Nephron progenitor cell (in vitro differentiated cells): ENCODE measurements at regions not wholly inside any gene's neighbourhood (a gene's known extent, or its start where the extent isn't known, plus 50 kb on each side); places are given as distances from the start of the nearest gene placed in this dataset.

Source experiments
- DNase-seq: peaks from one replicate; pipeline ENCODE4 v3.0.0; 2021
- H3K27ac Mint-ChIP-seq: 2 replicates; pipeline ENCODE4 v1.8.0; 2021; ENCODE audit warnings: mild to moderate bottlenecking, moderate library complexity, mixed read lengths
- H3K27me3 Mint-ChIP-seq: 2 replicates; pipeline ENCODE4 v1.8.0; 2021; ENCODE audit warnings: mild to moderate bottlenecking, low read depth, mixed read lengths; ENCODE audit not compliant: poor library complexity
- H3K36me3 Mint-ChIP-seq: 2 replicates; pipeline ENCODE4 v1.8.0; 2021; ENCODE audit warnings: low read depth, mixed read lengths
- H3K4me1 Mint-ChIP-seq: 2 replicates; pipeline ENCODE4 v1.8.0; 2021; ENCODE audit warnings: mixed read lengths
- H3K4me3 Mint-ChIP-seq: 2 replicates; pipeline ENCODE4 v1.8.0; 2021; ENCODE audit warnings: mild to moderate bottlenecking, moderate library complexity, mixed read lengths
- H3K9me3 Mint-ChIP-seq: 2 replicates; pipeline ENCODE4 v1.8.0; 2021; ENCODE audit warnings: mild to moderate bottlenecking, moderate library complexity, mixed read lengths
- TF ChIP-seq, protein P1 (sequence below): fragments of 200-600 bp; sonication (generic); IDR thresholded peaks from 2 replicates; pipeline ENCODE4 v1.5.0; 2021; ENCODE audit warnings: antibody characterized with exemption

DNA sequence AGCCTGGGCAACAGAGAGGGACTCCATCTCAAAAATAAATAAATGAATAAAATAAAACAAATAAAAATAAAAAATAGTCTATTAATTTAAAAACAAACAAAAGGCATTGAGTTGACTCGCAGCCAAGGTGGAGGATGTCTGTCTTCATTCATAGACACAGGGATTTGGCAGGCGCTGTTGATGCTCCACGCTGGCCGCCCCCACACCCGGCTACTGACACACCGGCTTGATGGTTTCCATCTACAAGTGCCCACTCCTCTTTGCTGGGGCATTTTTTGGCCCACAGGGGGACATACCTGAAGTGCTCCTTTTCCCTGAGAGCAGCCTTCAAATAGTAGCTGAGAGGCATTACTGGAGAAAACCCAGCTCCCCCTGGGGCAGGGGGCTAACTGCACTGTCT is 178.3 kb upstream of the RALGAPA2 start:
- Mint-ChIP-seq H3K4me3 (no peak overlapping the region), H3K27ac (no peak overlapping the region), H3K4me1 (peaks cover 55% of the 10 kb centered on the region), H3K27me3 (peaks cover under 1% of the 10 kb centered on the region), H3K36me3 (no peaks in the 10 kb centered on the region), H3K9me3 (peaks cover 9% of the 10 kb centered on the region)
- TF ChIP-seq, protein P1, sequence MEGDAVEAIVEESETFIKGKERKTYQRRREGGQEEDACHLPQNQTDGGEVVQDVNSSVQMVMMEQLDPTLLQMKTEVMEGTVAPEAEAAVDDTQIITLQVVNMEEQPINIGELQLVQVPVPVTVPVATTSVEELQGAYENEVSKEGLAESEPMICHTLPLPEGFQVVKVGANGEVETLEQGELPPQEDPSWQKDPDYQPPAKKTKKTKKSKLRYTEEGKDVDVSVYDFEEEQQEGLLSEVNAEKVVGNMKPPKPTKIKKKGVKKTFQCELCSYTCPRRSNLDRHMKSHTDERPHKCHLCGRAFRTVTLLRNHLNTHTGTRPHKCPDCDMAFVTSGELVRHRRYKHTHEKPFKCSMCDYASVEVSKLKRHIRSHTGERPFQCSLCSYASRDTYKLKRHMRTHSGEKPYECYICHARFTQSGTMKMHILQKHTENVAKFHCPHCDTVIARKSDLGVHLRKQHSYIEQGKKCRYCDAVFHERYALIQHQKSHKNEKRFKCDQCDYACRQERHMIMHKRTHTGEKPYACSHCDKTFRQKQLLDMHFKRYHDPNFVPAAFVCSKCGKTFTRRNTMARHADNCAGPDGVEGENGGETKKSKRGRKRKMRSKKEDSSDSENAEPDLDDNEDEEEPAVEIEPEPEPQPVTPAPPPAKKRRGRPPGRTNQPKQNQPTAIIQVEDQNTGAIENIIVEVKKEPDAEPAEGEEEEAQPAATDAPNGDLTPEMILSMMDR = no peak
- DNase-seq = no peak

DNA sequence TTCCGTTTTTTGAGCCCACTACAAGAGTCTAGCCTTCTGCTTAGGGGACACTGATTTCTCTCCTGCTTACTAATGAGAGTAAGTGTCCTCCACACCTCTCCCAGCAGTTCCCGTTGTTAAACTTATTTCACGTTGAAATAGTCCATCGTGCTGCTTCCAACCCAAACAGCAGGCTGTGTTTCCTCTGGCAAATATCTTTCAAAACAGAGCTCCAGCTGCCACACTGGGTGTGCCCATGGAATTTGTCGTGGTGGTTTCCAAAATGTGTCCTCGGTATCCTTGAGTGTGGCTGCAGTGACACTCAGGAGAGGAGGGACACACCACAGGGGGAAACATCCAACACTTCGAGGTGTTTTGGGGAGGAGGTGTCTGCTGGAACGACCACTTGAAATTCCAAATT is 176.5 kb upstream of the RALGAPA2 start:
- TF ChIP-seq, protein P1 = no peak
- Mint-ChIP-seq H3K27ac (no peak overlapping the region), H3K4me3 (no peak overlapping the region), H3K36me3 (no peaks in the 10 kb centered on the region), H3K4me1 (peaks cover 37% of the 10 kb centered on the region), H3K9me3 (no peaks in the 10 kb centered on the region), H3K27me3 (peaks cover 11% of the 10 kb centered on the region)
- no peak for DNase-seq

DNA sequence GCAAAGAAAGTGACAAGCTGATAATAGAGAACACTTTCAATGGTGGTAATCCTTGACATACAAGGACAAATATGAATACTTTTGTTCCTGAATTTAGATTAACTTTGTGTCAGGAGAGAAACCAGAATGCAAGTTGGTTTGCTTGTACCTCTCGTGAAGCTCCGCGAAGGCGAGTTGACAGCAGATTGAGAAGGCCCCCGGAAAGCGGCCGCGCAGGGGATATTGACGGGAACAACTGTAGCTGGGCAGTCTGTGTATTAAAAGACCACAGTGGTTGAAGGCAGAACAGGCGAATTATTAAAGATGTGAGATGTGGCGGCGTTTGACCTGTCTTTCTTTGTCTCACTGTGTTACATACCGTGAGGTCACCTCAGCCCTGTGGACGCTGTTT is 175.8 kb upstream of the RALGAPA2 start:
- no peak for DNase-seq
- TF ChIP-seq, protein P1 = no peak
- Mint-ChIP-seq H3K27me3 (peaks cover 15% of the 10 kb centered on the region), H3K9me3 (no peaks in the 10 kb centered on the region), H3K27ac (no peak overlapping the region), H3K4me1 (peaks cover 35% of the 10 kb centered on the region), H3K4me3 (no peak overlapping the region), H3K36me3 (no peaks in the 10 kb centered on the region)

DNA sequence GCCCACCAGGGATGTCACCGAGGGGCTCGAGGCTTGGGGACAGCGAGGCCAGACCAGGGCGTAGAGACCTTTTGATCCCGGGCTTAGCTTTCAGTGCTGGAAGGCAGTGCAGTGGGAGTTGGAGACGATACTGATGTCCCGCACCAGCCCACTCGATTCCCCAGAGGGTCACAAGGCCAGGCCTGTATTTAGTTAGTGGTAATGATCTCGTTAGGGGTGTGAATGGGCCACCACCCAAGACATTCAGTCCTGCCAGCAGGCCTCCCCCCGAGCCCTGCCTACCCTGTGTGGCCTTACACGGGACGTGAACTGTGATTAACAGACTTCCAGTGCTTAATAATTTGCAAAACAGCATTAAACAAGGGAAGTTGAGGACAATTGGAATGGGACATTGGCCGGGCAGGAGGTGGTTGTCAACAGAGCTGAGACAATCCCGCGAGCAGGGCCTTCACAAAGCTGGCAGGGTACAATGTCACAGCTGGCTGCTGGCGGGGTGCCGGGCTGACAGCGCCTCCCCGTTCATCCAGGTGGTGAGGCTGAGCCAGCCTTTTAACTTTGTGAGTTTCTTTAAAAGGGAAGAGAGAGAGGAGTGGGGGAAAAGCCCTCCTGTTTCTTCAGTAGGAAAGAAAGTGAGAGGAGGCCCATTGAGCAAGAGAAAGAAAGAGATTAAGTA is 175.3 kb upstream of the RALGAPA2 start:
- TF ChIP-seq, protein P1 = no peak
- H3K4me3 Mint-ChIP-seq = no peak overlapping the region
- H3K27me3 Mint-ChIP-seq = peaks cover 19% of the 10 kb centered on the region
- DNase-seq = no peak
- H3K27ac Mint-ChIP-seq = no peak overlapping the region
- peaks cover 32% of the 10 kb centered on the region for H3K4me1 Mint-ChIP-seq
- H3K9me3 Mint-ChIP-seq = no peaks in the 10 kb centered on the region
- no peaks in the 10 kb centered on the region for H3K36me3 Mint-ChIP-seq

DNA sequence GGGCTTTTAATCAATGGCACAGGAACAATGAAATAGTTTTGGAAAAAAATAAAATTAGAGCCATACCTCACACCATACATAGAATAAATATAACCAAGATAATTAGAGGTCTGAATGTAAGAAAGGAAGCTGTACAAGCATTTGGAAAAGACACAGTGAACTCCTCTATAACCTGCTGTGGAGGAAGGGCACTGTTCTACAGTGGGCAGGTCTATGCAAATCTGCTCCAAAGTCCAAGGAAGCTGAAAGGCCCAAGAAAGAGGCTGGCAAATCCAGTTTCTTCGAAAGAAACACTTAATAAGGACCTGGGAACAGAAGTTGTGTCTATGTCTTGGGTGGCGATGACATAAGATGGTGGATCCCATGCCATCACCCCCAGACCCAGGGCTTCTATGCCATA is 169.4 kb upstream of the RALGAPA2 start:
- TF ChIP-seq, protein P1 = no peak
- peaks cover 15% of the 10 kb centered on the region for H3K9me3 Mint-ChIP-seq
- H3K27me3 Mint-ChIP-seq = peaks cover 26% of the 10 kb centered on the region
- no peak for DNase-seq
- H3K4me3 Mint-ChIP-seq = no peak overlapping the region
- H3K27ac Mint-ChIP-seq = no peak overlapping the region
- H3K36me3 Mint-ChIP-seq = no peaks in the 10 kb centered on the region
- no peaks in the 10 kb centered on the region for H3K4me1 Mint-ChIP-seq

DNA sequence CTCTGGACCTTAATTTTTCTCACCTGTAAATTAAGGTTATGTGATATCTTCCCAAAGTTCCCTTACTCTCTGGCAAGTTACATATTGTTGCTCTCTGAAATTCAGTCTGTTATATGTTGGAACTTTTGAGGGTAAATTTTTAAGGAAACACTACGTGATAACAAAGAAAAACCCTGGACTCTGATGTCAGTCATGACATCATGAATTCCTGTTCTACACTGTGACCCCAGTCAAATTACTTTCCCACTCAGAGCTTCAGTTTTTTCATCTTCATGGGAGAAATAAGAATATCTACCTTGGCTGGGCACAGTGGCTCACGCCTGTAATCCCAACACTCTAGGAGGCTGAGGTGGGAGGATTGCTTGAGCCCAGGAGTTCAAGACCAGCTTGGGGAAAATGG is 164.6 kb upstream of the RALGAPA2 start:
- TF ChIP-seq, protein P1 = no peak
- Mint-ChIP-seq H3K27ac (no peak overlapping the region), H3K4me3 (no peak overlapping the region), H3K4me1 (no peaks in the 10 kb centered on the region), H3K36me3 (no peaks in the 10 kb centered on the region), H3K27me3 (peaks cover 4% of the 10 kb centered on the region), H3K9me3 (peaks cover 10% of the 10 kb centered on the region)
- no peak for DNase-seq
